ENCODE measurements at regions not wholly inside any gene's neighbourhood (a gene's known extent, or its start where the extent isn't known, plus 50 kb on each side); places are given as distances from the start of the nearest gene placed in this dataset.

- TF ChIP-seq EP300 (IDR thresholded peaks at IDR 0.05) (no peak), CTCF (IDR thresholded peaks at IDR 0.05) (no peak), POLR2A (IDR thresholded peaks at IDR 0.05) (no peak)
Measured at GRCh38 chr1:219010720-219011119, 163.0 kb upstream of the LYPLAL1 start.

Measured in upper lobe of left lung (tissue), 4 donors.